Neural progenitor cell (in vitro differentiated cells): ENCODE measurements at regions not wholly inside any gene's neighbourhood (a gene's known extent, or its start where the extent isn't known, plus 50 kb on each side); places are given as distances from the start of the nearest gene placed in this dataset.

Experiments
- DNase-seq: peaks from one replicate; pipeline ENCODE4 v3.0.0-alpha.2; 2016; ENCODE audit warnings: low spot score
- H2AFZ ChIP-seq: fragments of 200-600 bp; sonication (generic); replicated peaks from 2 replicates; pipeline ENCODE4 v1.6.1; 2016; ENCODE audit warnings: antibody characterized with exemption
- H3F3A ChIP-seq: fragments of 200-600 bp; sonication (generic); 2 replicates; pipeline ENCODE4 v1.6.1; 2016; ENCODE audit warnings: antibody characterized with exemption, low read depth
- H3K27ac ChIP-seq: fragments of 200-600 bp; sonication (generic); 2 replicates; pipeline ENCODE4 v1.5.1; 2016; ENCODE audit warnings: mild to moderate bottlenecking
- H3K27me3 ChIP-seq: fragments of 200-600 bp; sonication (generic); 2 replicates; pipeline ENCODE4 v1.6.1; 2016; ENCODE audit warnings: mild to moderate bottlenecking, moderate library complexity
- H3K36me3 ChIP-seq: fragments of 200-600 bp; sonication (generic); 2 replicates; pipeline ENCODE4 v1.5.1; 2016
- H3K4me1 ChIP-seq: fragments of 200-600 bp; sonication (generic); 2 replicates; pipeline ENCODE4 v1.6.1; 2016; ENCODE audit warnings: mixed run types
- H3K4me2 ChIP-seq: fragments of 200-600 bp; sonication (generic); 2 replicates; pipeline ENCODE4 v1.6.1; 2016
- H3K4me3 ChIP-seq: fragments of 200-600 bp; sonication (generic); 2 replicates; pipeline ENCODE4 v1.5.1; 2016
- H3K79me2 ChIP-seq: fragments of 200-600 bp; sonication (generic); 2 replicates; pipeline ENCODE4 v1.6.1; 2016; ENCODE audit warnings: low read depth
- H3K9ac ChIP-seq: fragments of 200-600 bp; sonication (generic); 2 replicates; pipeline ENCODE4 v1.6.1; 2016
- H3K9me3 ChIP-seq: fragments of 200-600 bp; sonication (generic); 2 replicates; pipeline ENCODE4 v1.5.1; 2016; ENCODE audit warnings: low read depth
- H4K20me1 ChIP-seq: fragments of 200-600 bp; sonication (generic); 2 replicates; pipeline ENCODE4 v1.6.1; 2016; ENCODE audit warnings: low read depth
- H3K27ac Mint-ChIP-seq: 3 replicates; pipeline ENCODE4 v1.8.0; 2021; ENCODE audit warnings: mixed read lengths
- H3K27me3 Mint-ChIP-seq: 2 replicates; pipeline ENCODE4 v1.8.0; 2022; ENCODE audit warnings: low read depth, mild to moderate bottlenecking, inconsistent platforms, moderate library complexity, mixed read lengths; ENCODE audit not compliant: insufficient read depth
- H3K36me3 Mint-ChIP-seq: 3 replicates; pipeline ENCODE4 v1.8.0; 2021; ENCODE audit warnings: mixed read lengths
- H3K4me1 Mint-ChIP-seq: 3 replicates; pipeline ENCODE4 v1.8.0; 2021; ENCODE audit warnings: mixed read lengths
- H3K4me3 Mint-ChIP-seq: 3 replicates; pipeline ENCODE4 v1.8.0; 2021; ENCODE audit warnings: mild to moderate bottlenecking, moderate library complexity, mixed read lengths
- H3K9me3 Mint-ChIP-seq: 3 replicates; pipeline ENCODE4 v1.8.0; 2020; ENCODE audit warnings: mixed read lengths
- EZH2 ChIP-seq: fragments of 200-600 bp; sonication (generic); IDR thresholded peaks from 2 replicates; pipeline ENCODE4 v1.6.1; 2017; ENCODE audit warnings: antibody characterized with exemption, mild to moderate bottlenecking, moderate library complexity
- EZH2phosphoT487 ChIP-seq: fragments of 200-600 bp; sonication (generic); IDR thresholded peaks from 2 replicates; pipeline ENCODE4 v1.6.1; 2017; ENCODE audit warnings: antibody characterized with exemption
- TF ChIP-seq, protein P1 (sequence below): fragments of 200-600 bp; sonication (generic); IDR thresholded peaks from 2 replicates; pipeline ENCODE4 v1.5.1; 2017; ENCODE audit warnings: antibody characterized with exemption, mild to moderate bottlenecking

DNA sequence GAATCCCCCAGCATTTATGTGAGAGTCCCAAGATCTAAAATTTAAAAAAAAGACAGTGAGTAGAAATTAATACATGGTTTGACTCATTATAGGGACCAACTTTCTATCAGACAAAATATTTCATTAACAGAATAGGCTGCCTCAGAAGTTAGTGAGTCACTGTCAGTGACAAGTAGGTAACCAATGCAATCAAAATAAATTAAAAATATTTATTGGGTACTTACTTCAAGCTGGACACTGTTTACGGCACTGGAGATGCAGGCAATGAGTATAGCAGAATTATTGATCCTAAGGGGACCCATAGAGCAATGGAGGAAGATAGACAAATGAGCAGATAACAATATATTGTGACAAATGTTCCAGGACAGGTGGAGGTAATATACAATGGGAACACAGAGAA, 135.6 kb upstream of the BCL6 start:
- no peak overlapping the region for H3K4me2 ChIP-seq
- H3K4me1 Mint-ChIP-seq: no peaks in the 10 kb centered on the region

DNA sequence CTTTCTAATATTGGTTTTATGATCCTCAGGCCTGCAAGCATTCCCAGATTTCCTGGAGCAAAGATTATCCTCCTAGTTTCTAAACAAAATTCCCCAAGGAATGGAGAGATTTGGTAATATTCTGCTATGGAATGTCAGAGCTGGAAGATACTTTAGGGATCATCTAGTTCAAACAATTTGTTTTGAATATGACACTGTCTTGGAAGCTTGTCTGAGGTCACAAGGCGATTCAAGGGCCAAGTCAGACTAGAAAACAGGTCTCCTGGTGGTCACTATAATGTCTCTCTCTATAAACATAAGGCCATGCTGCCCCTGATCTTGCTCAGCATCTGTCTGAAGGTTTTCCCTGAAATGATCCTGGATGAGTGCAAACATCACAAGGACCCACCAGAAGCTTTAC, 143.4 kb upstream of the BCL6 start:
- DNase-seq: no peak
- Histone ChIP-seq H3K27me3 (no peaks in the 10 kb centered on the region), H2AFZ (no peak overlapping the region), H3K4me3 (no peak overlapping the region), H3K9ac (no peak overlapping the region), H3K4me2 (no peak overlapping the region), H3K9me3 (no peaks in the 10 kb centered on the region), H3K4me1 (no peaks in the 10 kb centered on the region), H3F3A (no peaks in the 10 kb centered on the region), H3K27ac (no peak overlapping the region), H3K79me2 (no peaks in the 10 kb centered on the region), H4K20me1 (no peaks in the 10 kb centered on the region), H3K36me3 (no peaks in the 10 kb centered on the region)
- TF ChIP-seq, protein P1, sequence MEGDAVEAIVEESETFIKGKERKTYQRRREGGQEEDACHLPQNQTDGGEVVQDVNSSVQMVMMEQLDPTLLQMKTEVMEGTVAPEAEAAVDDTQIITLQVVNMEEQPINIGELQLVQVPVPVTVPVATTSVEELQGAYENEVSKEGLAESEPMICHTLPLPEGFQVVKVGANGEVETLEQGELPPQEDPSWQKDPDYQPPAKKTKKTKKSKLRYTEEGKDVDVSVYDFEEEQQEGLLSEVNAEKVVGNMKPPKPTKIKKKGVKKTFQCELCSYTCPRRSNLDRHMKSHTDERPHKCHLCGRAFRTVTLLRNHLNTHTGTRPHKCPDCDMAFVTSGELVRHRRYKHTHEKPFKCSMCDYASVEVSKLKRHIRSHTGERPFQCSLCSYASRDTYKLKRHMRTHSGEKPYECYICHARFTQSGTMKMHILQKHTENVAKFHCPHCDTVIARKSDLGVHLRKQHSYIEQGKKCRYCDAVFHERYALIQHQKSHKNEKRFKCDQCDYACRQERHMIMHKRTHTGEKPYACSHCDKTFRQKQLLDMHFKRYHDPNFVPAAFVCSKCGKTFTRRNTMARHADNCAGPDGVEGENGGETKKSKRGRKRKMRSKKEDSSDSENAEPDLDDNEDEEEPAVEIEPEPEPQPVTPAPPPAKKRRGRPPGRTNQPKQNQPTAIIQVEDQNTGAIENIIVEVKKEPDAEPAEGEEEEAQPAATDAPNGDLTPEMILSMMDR: no peak
- TF ChIP-seq EZH2phosphoT487 (no peak), EZH2 (no peak)
- peaks cover 3% of the 10 kb centered on the region for H3K27me3 Mint-ChIP-seq
- peaks cover 2% of the 10 kb centered on the region for H3K36me3 Mint-ChIP-seq
- peaks cover 3% of the 10 kb centered on the region for H3K4me1 Mint-ChIP-seq
- H3K9me3 Mint-ChIP-seq: peaks cover 3% of the 10 kb centered on the region
- H3K4me3 Mint-ChIP-seq: no peak overlapping the region
- H3K27ac Mint-ChIP-seq: no peak overlapping the region

More for the DNA sequence above, 135.6 kb upstream of the BCL6 start:
- Histone ChIP-seq H3K36me3 (no peaks in the 10 kb centered on the region), H4K20me1 (no peaks in the 10 kb centered on the region), H2AFZ (no peak overlapping the region), H3K79me2 (no peaks in the 10 kb centered on the region), H3K27ac (no peak overlapping the region), H3K9me3 (no peaks in the 10 kb centered on the region), H3K27me3 (no peaks in the 10 kb centered on the region), H3F3A (no peaks in the 10 kb centered on the region), H3K4me3 (no peak overlapping the region), H3K4me1 (no peaks in the 10 kb centered on the region), H3K9ac (no peak overlapping the region)
- Mint-ChIP-seq H3K4me3 (no peak overlapping the region), H3K27ac (no peak overlapping the region), H3K27me3 (no peaks in the 10 kb centered on the region), H3K36me3 (no peaks in the 10 kb centered on the region), H3K9me3 (no peaks in the 10 kb centered on the region)
- TF ChIP-seq, protein P1: no peak
- no peak for TF ChIP-seq EZH2phosphoT487
- no peak for TF ChIP-seq EZH2
- DNase-seq: no peak

- DNase-seq: no peak
- peaks cover 3% of the 10 kb centered on the region for H3K4me1 Mint-ChIP-seq
- H3K27me3 Mint-ChIP-seq: peaks cover 3% of the 10 kb centered on the region
- peaks cover 2% of the 10 kb centered on the region for H3K36me3 Mint-ChIP-seq
- Histone ChIP-seq H3K79me2 (no peaks in the 10 kb centered on the region), H3K9me3 (no peaks in the 10 kb centered on the region), H3K4me3 (no peak overlapping the region), H4K20me1 (no peaks in the 10 kb centered on the region), H3K4me2 (no peak overlapping the region), H3F3A (no peaks in the 10 kb centered on the region), H3K4me1 (no peaks in the 10 kb centered on the region), H3K27ac (no peak overlapping the region), H3K9ac (no peak overlapping the region), H3K27me3 (no peaks in the 10 kb centered on the region), H3K36me3 (no peaks in the 10 kb centered on the region), H2AFZ (no peak overlapping the region)
- TF ChIP-seq EZH2phosphoT487: no peak
- no peak for TF ChIP-seq EZH2
- TF ChIP-seq, protein P1: no peak
- H3K9me3 Mint-ChIP-seq: peaks cover 3% of the 10 kb centered on the region
- H3K4me3 Mint-ChIP-seq: no peak overlapping the region
- H3K27ac Mint-ChIP-seq: no peak overlapping the region
These were observed 143.8 kb upstream of the BCL6 start for GRCh38 chr3:187889106-187889505.
